ENCODE measurements at regions not wholly inside any gene's neighbourhood (a gene's known extent, or its start where the extent isn't known, plus 50 kb on each side); places are given as distances from the start of the nearest gene placed in this dataset.
A peak's percentile ranks its signal among the peaks of the same experiment; 100 is the strongest.
"Not testable (repeated sequence)": the region's sequence is repeated elsewhere in the genome, so short reads cannot be mapped to it uniquely, and the experiment has no call there.

DNA sequence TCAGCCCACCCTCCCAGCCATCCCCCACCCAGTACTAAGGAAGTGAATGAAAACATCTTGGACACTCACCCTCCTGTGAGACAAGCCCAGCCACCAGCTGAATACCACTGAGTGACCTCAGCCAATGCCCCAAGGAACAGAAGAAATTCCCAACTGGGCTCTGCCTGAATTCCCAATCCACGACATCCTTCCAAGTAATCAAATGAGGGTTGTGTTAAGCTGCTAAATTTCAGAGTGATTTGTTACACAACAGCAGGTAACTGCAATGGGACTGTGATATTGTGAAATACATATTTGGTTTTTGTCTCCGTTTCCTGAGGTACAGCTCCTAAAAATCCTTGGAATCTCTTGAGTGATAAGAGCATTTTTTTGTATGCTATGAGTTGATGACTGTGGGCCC lies 578.7 kb upstream of the CDH11 start:
- TF ChIP-seq, protein P1, sequence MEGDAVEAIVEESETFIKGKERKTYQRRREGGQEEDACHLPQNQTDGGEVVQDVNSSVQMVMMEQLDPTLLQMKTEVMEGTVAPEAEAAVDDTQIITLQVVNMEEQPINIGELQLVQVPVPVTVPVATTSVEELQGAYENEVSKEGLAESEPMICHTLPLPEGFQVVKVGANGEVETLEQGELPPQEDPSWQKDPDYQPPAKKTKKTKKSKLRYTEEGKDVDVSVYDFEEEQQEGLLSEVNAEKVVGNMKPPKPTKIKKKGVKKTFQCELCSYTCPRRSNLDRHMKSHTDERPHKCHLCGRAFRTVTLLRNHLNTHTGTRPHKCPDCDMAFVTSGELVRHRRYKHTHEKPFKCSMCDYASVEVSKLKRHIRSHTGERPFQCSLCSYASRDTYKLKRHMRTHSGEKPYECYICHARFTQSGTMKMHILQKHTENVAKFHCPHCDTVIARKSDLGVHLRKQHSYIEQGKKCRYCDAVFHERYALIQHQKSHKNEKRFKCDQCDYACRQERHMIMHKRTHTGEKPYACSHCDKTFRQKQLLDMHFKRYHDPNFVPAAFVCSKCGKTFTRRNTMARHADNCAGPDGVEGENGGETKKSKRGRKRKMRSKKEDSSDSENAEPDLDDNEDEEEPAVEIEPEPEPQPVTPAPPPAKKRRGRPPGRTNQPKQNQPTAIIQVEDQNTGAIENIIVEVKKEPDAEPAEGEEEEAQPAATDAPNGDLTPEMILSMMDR (conservative IDR thresholded peaks at IDR 0.05; ENCODE audit: low read depth, low read length) = no peak
- no peak overlapping the region for H3K4me3 ChIP-seq (ENCODE audit: low read depth, low read length)
- no peak for DNase-seq (ENCODE audit: low read depth)

DNA sequence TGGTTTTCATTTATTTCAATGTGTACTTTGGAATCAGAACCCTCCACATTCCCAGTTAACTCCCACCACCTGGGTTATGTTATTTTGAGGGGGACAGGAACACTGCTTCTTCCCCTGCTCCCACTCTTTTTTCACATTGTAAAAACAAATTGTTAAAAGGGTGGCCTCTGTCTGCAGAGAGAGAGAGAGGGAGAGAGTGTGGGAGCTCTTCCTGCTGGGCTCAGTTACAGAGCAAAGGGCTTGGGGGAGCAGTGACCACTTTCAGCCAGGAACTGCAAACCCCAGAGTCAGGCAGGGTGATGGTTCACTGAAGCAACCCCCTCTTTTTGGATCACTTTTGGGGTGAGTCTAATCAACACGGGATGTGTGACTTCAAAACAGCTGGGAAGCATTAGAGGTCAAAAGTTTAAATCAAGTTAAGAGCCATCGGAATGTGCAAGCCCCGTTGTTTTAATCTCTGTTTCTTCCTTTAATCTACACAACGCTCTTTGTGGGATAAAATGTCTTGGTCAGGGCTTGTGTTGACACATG lies 577.0 kb upstream of the CDH11 start:
- peak; percentile 65 for DNase-seq (ENCODE audit: low read depth)
- TF ChIP-seq, protein P1 (conservative IDR thresholded peaks at IDR 0.05; ENCODE audit: low read depth, low read length) = no peak
- no peak overlapping the region for H3K4me3 ChIP-seq (ENCODE audit: low read depth, low read length)

DNA sequence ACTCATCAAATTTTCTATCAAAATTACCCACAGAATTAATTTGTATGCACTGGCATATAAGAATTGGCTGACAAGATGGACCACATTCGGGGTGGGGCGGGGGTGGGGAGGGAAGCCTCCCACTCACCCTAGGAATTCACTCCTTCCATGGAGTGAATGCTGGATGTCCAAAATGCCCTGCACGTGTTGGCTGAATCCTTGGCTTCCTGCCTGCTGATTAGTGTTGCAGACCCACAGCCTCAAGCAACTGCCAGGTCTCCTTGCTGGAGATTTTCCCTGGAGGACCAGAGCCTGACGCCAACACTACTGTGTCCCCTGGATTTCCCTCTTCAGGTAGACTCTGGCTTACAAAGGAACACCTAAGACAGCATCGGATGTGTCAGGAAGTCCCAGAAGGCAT lies 575.7 kb upstream of the CDH11 start:
- TF ChIP-seq, protein P1 (conservative IDR thresholded peaks at IDR 0.05; ENCODE audit: low read depth, low read length) = no peak
- H3K4me3 ChIP-seq (ENCODE audit: low read depth, low read length) = no peak overlapping the region
- DNase-seq (ENCODE audit: low read depth) = no peak

DNA sequence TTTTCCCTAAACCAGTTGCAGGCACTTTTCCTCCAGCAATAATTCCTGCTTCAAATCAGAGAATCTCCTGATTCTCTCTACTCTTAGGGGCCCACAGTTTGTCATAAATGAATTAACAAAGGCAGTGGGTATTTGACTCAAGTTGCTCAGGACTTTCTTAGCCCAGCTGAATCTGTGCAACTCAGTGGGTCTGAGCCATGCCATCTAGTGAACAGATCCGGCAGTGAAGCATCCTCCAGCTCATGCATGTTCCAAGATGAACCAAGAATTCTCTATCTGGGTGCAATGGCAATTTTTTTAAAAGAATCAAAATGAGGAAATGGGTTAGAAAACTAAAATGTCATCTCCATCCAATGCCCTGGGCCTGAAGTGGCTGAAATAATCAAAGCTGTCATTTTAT lies 575.2 kb upstream of the CDH11 start:
- no peak overlapping the region for H3K4me3 ChIP-seq (ENCODE audit: low read depth, low read length)
- DNase-seq (ENCODE audit: low read depth) = peak; percentile 47
- TF ChIP-seq, protein P1 (conservative IDR thresholded peaks at IDR 0.05; ENCODE audit: low read depth, low read length) = peak; percentile 50

DNA sequence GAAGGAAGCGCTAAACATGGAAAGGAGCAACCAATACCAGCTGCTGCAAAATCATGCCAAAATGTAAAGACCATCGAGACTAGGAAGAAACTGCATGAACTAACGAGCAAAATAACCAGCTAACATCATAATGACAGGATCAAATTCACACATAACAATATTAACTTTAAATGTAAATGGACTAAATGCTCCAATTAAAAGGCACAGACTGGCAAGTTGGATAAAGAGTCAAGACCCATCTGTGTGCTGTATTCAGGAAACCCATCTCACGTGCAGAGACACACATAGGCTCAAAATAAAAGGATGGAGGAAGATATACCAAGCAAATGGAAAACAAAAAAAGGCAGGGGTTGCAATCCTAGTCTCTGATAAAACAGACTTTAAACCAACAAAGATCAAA lies 570.0 kb upstream of the CDH11 start:
- DNase-seq (ENCODE audit: low read depth) = not testable (repeated sequence)

DNA sequence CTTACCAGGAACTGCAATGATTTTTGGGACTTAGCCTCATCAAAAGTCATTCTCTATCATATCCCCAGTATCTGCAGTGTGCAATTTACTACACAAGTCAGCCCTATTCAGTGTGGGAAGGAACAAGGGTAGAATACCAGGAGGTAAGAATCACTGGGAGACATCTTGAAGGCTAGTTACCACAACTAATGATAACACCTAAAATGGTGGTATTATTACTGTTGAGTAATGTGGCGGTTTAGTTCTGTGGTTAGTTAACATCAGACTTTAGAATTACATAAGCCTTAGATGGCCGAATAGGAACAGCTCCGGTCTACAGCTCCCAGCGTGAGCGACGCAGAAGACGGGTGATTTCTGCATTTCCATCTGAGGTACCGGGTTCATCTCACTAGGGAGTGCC lies 567.9 kb upstream of the CDH11 start:
- H3K4me3 ChIP-seq (ENCODE audit: low read depth, low read length) = no peak overlapping the region
- TF ChIP-seq, protein P1 (conservative IDR thresholded peaks at IDR 0.05; ENCODE audit: low read depth, low read length) = no peak
- no peak for DNase-seq (ENCODE audit: low read depth)

More for the DNA sequence above, 570.0 kb upstream of the CDH11 start:
- H3K4me3 ChIP-seq (ENCODE audit: low read depth, low read length) = not testable (repeated sequence)

DNA sequence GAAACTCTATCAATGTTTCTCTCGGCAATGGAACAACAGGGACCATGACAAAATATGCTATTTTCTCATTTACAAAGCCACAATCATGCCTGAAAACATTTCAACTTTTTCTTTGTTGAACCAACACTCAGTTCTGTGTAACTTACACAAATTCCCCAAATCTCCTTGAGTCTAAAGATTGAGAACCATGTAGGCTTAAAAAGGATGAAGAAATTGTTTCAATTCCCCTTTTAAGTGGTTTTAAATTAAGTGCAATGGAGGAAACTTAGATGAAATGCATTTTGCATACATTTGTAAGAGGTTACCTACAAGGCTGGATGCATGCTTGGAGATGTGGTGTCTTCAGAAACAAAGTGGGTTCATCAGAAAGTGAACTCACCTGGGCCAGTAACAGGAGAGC lies 566.4 kb upstream of the CDH11 start:
- no peak for DNase-seq (ENCODE audit: low read depth)
- TF ChIP-seq, protein P1 (conservative IDR thresholded peaks at IDR 0.05; ENCODE audit: low read depth, low read length) = no peak
- no peak overlapping the region for H3K4me3 ChIP-seq (ENCODE audit: low read depth, low read length)

Measured in choroid plexus epithelial cell (primary cell).